ENCODE measurements at regions not wholly inside any gene's neighbourhood (a gene's known extent, or its start where the extent isn't known, plus 50 kb on each side); places are given as distances from the start of the nearest gene placed in this dataset.

- no peaks in the 10 kb centered on the region for H3K27me3 ChIP-seq (ENCODE audit: control insufficient read depth, insufficient read depth, low read length)
- no peak overlapping the region for H3K4me3 ChIP-seq (ENCODE audit: low read depth, low read length)
- no peak for TF ChIP-seq CTCF (IDR thresholded peaks at IDR 0.05; ENCODE audit: insufficient read depth, low read length, severe bottlenecking)
- H3K36me3 ChIP-seq (ENCODE audit: control insufficient read depth, insufficient read depth, low read length): no peaks in the 10 kb centered on the region
- FAIRE-seq: no peak
- DNase-seq (ENCODE audit: low read depth): no peak
Observed at GRCh38 chrX:44470816-44471215, 71.8 kb downstream of the FUNDC1 start.

GRCh38 chrX:44462850-44463249, 79.8 kb downstream of the FUNDC1 start:
- FAIRE-seq: no peak
- no peak for TF ChIP-seq CTCF (IDR thresholded peaks at IDR 0.05; ENCODE audit: insufficient read depth, low read length, severe bottlenecking)
- Histone ChIP-seq H3K27me3 (ENCODE audit: control insufficient read depth, insufficient read depth, low read length) (no peaks in the 10 kb centered on the region), H3K4me3 (ENCODE audit: low read depth, low read length) (no peak overlapping the region), H3K36me3 (ENCODE audit: control insufficient read depth, insufficient read depth, low read length) (no peaks in the 10 kb centered on the region)
- DNase-seq (ENCODE audit: low read depth): peak; percentile 4

- no peaks in the 10 kb centered on the region for H3K36me3 ChIP-seq (ENCODE audit: control insufficient read depth, insufficient read depth, low read length)
- DNase-seq (ENCODE audit: low read depth) (peak; percentile 75), FAIRE-seq (no peak)
- TF ChIP-seq CTCF (IDR thresholded peaks at IDR 0.05; ENCODE audit: insufficient read depth, low read length, severe bottlenecking): no peak
- H3K4me3 ChIP-seq (ENCODE audit: low read depth, low read length): no peak overlapping the region
- no peaks in the 10 kb centered on the region for H3K27me3 ChIP-seq (ENCODE audit: control insufficient read depth, insufficient read depth, low read length)
Observed at GRCh38 chrX:44459501-44459900, 83.2 kb downstream of the FUNDC1 start.

GRCh38 chrX:44456685-44457084, 86.0 kb downstream of the FUNDC1 start:
- H3K27me3 ChIP-seq (ENCODE audit: control insufficient read depth, insufficient read depth, low read length): no peaks in the 10 kb centered on the region
- no peak for TF ChIP-seq CTCF (IDR thresholded peaks at IDR 0.05; ENCODE audit: insufficient read depth, low read length, severe bottlenecking)
- H3K4me3 ChIP-seq (ENCODE audit: low read depth, low read length): no peak overlapping the region
- FAIRE-seq (no peak), DNase-seq (ENCODE audit: low read depth) (peak; percentile 72)
- no peaks in the 10 kb centered on the region for H3K36me3 ChIP-seq (ENCODE audit: control insufficient read depth, insufficient read depth, low read length)

GRCh38 chrX:44451056-44451455, 91.6 kb downstream of the FUNDC1 start:
- no peak for TF ChIP-seq CTCF (IDR thresholded peaks at IDR 0.05; ENCODE audit: insufficient read depth, low read length, severe bottlenecking)
- Histone ChIP-seq H3K4me3 (ENCODE audit: low read depth, low read length) (no peak overlapping the region), H3K27me3 (ENCODE audit: control insufficient read depth, insufficient read depth, low read length) (no peaks in the 10 kb centered on the region), H3K36me3 (ENCODE audit: control insufficient read depth, insufficient read depth, low read length) (no peaks in the 10 kb centered on the region)
- FAIRE-seq (no peak), DNase-seq (ENCODE audit: low read depth) (no peak)

- DNase-seq (ENCODE audit: low read depth) (peak; percentile 43), FAIRE-seq (no peak)
- no peak for TF ChIP-seq CTCF (IDR thresholded peaks at IDR 0.05; ENCODE audit: insufficient read depth, low read length, severe bottlenecking)
- H3K27me3 ChIP-seq (ENCODE audit: control insufficient read depth, insufficient read depth, low read length): no peaks in the 10 kb centered on the region
- no peaks in the 10 kb centered on the region for H3K36me3 ChIP-seq (ENCODE audit: control insufficient read depth, insufficient read depth, low read length)
- H3K4me3 ChIP-seq (ENCODE audit: low read depth, low read length): no peak overlapping the region
Observed at GRCh38 chrX:44447214-44447613, 95.4 kb downstream of the FUNDC1 start.
